NB4 (cell line): ENCODE measurements at regions not wholly inside any gene's neighbourhood (a gene's known extent, or its start where the extent isn't known, plus 50 kb on each side); places are given as distances from the start of the nearest gene placed in this dataset.

ENCODE experiments used
- DNase-seq: peaks from one replicate; pipeline ENCODE4 v3.0.0; 2010; ENCODE audit warnings: low read depth
- H3K4me3 ChIP-seq: one replicate; pipeline ENCODE4 v1.5.1; 2011; ENCODE audit warnings: mild to moderate bottlenecking, low read depth, low read length, moderate library complexity
- MYC ChIP-seq: IDR thresholded peaks from 2 replicates; pipeline ENCODE4 v1.6.1; 2011; ENCODE audit warnings: low read depth, low read length
- POLR2A ChIP-seq: IDR thresholded peaks from 2 replicates; pipeline ENCODE4 v1.6.1; 2011; ENCODE audit warnings: mild to moderate bottlenecking; ENCODE audit not compliant: insufficient read length; ENCODE audit errors: extremely low read depth
- TF ChIP-seq, protein P1 (sequence below): IDR thresholded peaks from one replicate; pipeline ENCODE4 v1.5.1; 2012; ENCODE audit warnings: low read depth, low read length
- TF ChIP-seq, protein P2 (sequence below): IDR thresholded peaks from 2 replicates; pipeline ENCODE4 v1.6.1; 2011; ENCODE audit warnings: low read depth, low read length

DNA sequence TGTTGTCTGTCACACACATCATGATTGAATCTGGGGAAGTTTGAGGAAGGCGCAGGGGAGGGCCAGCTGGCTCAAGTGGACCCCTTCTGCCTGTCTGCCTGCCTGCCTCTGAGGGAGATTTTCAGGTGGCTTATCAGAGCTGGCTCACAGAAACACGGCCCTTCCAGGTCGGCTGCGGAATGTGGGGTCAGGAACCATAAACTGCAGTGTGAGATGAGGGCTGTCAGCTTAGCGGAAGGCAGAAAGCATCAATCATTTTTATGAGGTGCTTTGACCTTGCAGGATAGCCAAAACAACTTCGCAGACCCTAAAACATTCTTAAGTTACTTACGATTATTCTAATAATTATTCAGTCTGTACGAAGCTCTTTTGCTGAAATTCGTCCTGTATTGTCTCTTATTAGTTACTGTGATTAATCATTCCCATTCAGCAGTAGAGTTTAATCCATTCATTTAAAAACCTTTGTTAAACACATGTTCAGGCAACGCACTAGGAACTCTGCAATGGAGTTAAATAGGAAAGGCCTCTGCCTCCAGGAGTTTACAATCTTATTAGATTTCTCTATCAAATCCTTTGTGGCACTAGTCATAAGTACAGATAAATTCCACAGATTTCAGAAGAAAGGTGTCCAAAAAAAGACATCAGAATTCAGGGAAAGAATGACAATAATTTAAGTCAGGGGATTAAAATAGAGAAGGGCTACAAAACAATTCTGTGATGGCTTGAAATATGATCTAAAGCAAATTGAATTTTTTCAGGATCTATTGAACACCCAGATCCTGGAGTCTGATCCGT, 371.6 kb downstream of the HRH4 start:
- DNase-seq, result no peak
- TF ChIP-seq MYC, result no peak
- TF ChIP-seq, protein P1, sequence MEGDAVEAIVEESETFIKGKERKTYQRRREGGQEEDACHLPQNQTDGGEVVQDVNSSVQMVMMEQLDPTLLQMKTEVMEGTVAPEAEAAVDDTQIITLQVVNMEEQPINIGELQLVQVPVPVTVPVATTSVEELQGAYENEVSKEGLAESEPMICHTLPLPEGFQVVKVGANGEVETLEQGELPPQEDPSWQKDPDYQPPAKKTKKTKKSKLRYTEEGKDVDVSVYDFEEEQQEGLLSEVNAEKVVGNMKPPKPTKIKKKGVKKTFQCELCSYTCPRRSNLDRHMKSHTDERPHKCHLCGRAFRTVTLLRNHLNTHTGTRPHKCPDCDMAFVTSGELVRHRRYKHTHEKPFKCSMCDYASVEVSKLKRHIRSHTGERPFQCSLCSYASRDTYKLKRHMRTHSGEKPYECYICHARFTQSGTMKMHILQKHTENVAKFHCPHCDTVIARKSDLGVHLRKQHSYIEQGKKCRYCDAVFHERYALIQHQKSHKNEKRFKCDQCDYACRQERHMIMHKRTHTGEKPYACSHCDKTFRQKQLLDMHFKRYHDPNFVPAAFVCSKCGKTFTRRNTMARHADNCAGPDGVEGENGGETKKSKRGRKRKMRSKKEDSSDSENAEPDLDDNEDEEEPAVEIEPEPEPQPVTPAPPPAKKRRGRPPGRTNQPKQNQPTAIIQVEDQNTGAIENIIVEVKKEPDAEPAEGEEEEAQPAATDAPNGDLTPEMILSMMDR, result no peak
- TF ChIP-seq POLR2A, result no peak
- TF ChIP-seq, protein P2, sequence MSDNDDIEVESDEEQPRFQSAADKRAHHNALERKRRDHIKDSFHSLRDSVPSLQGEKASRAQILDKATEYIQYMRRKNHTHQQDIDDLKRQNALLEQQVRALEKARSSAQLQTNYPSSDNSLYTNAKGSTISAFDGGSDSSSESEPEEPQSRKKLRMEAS, result no peak
- no peak overlapping the region for H3K4me3 ChIP-seq

DNA sequence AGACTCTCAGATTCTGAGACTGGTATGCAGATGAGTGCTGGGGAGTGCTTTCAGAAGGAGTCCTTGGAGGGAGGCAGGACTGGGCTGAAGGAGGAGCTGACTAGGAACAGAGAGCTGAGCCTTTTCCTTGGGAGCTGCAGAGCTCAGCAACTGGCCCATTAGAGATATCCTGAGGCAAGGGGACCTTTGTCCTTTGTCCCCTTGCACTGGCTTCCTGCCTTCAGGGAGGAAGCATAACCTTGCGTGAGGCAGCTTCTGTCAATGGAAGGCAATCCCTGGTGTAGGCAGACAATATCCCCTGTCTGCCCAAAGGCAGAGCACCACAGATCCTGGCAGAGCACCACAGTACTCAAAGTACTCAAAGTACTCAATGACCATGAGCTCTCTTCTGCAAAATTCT, 375.3 kb downstream of the HRH4 start:
- DNase-seq, result no peak
- H3K4me3 ChIP-seq, result no peak overlapping the region
- TF ChIP-seq POLR2A (no peak), MYC (no peak)
- TF ChIP-seq, protein P1, result no peak
- TF ChIP-seq, protein P2, result no peak

DNA sequence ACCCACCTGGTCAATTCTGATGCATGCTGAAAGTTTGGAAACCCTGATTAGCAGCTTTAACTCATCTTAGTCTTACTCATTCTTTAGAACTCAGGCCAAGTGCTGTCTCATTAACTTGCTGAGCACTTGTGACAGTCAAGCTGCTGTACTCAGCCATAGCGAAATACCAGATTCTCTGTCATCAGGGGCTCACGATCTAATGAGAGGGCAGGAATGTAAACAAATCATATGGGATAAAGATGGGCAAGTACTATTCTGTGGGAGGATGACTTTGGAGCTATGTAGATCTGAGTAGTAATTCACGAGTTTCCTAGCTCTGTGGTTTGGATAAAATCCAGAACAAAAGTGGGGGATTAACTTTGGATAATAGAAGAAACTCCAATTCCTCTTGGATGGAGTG, 376.6 kb downstream of the HRH4 start:
- H3K4me3 ChIP-seq, result no peak overlapping the region
- TF ChIP-seq, protein P2, result no peak
- TF ChIP-seq MYC, result no peak
- TF ChIP-seq POLR2A, result no peak
- TF ChIP-seq, protein P1, result no peak
- DNase-seq, result no peak

DNA sequence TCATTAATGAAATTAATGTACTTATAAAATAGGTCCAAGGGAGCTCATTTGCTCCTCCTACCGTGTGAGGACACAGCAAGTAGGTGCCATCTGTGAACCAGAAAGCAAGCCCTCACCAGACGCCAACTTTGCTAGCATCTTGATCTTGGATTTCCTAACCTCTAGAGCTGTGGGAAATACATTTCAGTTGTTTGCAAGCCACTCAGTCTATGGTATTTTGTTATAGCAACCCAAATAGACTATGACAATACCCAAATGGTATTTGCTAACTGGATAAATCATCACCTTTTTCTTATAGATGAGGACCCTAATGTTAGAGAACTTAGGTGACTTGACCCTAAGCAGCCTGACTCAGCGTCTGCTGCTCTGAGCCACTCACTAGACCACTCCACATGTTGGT, 379.6 kb downstream of the HRH4 start:
- TF ChIP-seq, protein P1, result no peak
- TF ChIP-seq MYC, result no peak
- TF ChIP-seq POLR2A, result no peak
- TF ChIP-seq, protein P2, result no peak
- H3K4me3 ChIP-seq, result no peak overlapping the region
- no peak for DNase-seq

DNA sequence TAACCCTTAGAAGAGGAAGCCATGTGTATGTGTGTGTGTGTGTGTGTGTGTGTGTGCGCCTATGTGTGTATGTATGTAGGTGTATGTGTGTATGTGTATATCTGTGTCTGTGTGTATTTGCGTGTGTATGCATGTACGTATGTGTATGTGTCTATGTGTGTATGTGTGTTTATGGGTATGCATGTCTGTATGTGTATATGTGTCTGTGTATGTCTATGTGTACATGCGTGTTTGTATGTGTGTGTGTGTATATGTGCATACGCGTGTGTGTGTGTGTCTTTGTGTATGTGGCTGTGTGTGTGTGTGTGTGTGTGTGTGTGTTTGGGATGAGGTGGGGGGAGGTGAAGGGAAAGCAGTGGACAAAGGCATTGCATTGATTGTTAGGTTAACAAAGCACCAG, 380.2 kb downstream of the HRH4 start:
- no peak for DNase-seq
- no peak overlapping the region for H3K4me3 ChIP-seq
- TF ChIP-seq POLR2A, result no peak
- no peak for TF ChIP-seq MYC
- TF ChIP-seq, protein P1, result no peak

DNA sequence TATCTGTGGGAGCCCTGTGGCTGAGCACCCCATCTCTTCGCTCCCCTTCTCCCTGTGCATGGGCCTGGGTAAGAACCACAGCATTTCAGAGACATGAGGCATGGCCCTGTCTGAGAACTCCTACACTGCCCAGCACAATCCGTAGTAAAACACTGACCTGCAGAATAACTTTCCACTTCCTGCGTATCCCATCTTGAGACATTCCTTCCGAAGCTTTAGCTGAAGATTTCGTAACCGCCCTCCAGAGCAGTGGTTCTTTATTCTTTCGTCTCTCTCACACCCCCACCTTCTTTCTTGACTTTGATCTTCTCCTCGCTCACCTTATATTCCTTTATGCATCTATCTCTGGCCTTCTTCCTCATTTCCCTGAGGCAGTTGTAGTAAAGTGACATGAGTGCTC, 381.1 kb downstream of the HRH4 start:
- no peak overlapping the region for H3K4me3 ChIP-seq
- TF ChIP-seq, protein P2, result no peak
- TF ChIP-seq POLR2A (no peak), MYC (no peak)
- TF ChIP-seq, protein P1, result no peak
- no peak for DNase-seq
